ENCODE measurements at regions not wholly inside any gene's neighbourhood (a gene's known extent, or its start where the extent isn't known, plus 50 kb on each side); places are given as distances from the start of the nearest gene placed in this dataset.

DNA sequence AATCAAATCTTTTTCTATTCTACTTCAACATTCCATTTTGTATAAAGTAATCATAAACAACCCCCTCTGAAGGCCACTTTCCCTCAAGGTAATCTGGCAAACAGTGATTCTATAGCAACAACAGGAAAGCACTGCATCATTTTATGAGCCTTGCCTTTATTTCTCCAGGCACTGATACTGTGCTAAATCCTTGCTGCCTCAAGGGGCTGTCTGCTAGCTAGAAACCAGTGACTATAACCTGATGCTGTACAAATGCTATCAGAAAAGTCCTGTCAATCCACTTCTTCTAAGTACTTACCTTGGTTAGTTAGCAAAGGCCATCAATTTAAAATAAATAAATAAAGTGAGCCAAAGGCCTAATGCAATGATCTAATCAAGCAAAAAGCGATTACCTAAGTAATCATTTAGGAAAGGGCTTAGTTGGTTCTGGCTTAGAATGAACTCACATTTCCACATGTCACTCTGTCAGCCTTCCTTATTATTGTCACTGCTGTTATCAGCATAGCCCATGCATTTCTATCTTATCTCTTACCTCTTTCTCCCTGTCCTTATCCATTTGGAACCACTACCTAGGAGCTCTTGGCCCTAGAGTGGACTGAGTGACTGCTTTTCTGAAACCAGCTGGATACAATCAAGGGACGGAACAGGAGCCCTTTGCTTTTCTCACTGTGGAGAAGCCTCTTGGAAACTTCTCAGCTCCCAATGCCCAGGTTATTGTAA is 246.1 kb upstream of the MEF2C start:
- no peaks in the 10 kb centered on the region for H3K36me3 ChIP-seq (ENCODE audit: insufficient read depth, low read length)
- H3K27me3 ChIP-seq (ENCODE audit: insufficient read depth, low read depth, low read length): no peaks in the 10 kb centered on the region
- H4K20me1 ChIP-seq (ENCODE audit: insufficient read depth): no peaks in the 10 kb centered on the region
- H3K79me2 ChIP-seq (replicated peaks; ENCODE audit: insufficient read depth, low read length): no peaks in the 10 kb centered on the region
- no peaks in the 10 kb centered on the region for H3F3A ChIP-seq (ENCODE audit: insufficient read depth, low read length, poor library complexity, severe bottlenecking)
- TF ChIP-seq TAF1 (IDR thresholded peaks at IDR 0.05; ENCODE audit: low read depth) (no peak), POLR2AphosphoS5 (IDR thresholded peaks at IDR 0.05) (no peak), MXI1 (conservative IDR thresholded peaks at IDR 0.05; ENCODE audit: poor library complexity, severe bottlenecking) (no peak), EP300 (conservative IDR thresholded peaks at IDR 0.05; ENCODE audit: poor library complexity, severe bottlenecking) (no peak), SMC3 (conservative IDR thresholded peaks at IDR 0.05; ENCODE audit: poor library complexity) (no peak), EZH2 (IDR thresholded peaks at IDR 0.05; ENCODE audit: borderline replicate concordance, insufficient read depth, low read length, poor library complexity, severe bottlenecking) (no peak)
- TF ChIP-seq, protein P1, sequence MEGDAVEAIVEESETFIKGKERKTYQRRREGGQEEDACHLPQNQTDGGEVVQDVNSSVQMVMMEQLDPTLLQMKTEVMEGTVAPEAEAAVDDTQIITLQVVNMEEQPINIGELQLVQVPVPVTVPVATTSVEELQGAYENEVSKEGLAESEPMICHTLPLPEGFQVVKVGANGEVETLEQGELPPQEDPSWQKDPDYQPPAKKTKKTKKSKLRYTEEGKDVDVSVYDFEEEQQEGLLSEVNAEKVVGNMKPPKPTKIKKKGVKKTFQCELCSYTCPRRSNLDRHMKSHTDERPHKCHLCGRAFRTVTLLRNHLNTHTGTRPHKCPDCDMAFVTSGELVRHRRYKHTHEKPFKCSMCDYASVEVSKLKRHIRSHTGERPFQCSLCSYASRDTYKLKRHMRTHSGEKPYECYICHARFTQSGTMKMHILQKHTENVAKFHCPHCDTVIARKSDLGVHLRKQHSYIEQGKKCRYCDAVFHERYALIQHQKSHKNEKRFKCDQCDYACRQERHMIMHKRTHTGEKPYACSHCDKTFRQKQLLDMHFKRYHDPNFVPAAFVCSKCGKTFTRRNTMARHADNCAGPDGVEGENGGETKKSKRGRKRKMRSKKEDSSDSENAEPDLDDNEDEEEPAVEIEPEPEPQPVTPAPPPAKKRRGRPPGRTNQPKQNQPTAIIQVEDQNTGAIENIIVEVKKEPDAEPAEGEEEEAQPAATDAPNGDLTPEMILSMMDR (IDR thresholded peaks at IDR 0.05; ENCODE audit: poor library complexity, severe bottlenecking): no peak
- no peak overlapping the region for H3K4me2 ChIP-seq (ENCODE audit: low read length)
- H3K9me2 ChIP-seq (ENCODE audit: insufficient read depth, low read length): no peaks in the 10 kb centered on the region
- H2AFZ ChIP-seq (ENCODE audit: low read depth, low read length): no peak overlapping the region
- H3K9ac ChIP-seq (ENCODE audit: low read length): no peak overlapping the region
- no peaks in the 10 kb centered on the region for H3K9me3 ChIP-seq (ENCODE audit: low read length)
- H3K4me3 ChIP-seq (ENCODE audit: low read length): no peak overlapping the region
- H3K27ac ChIP-seq (ENCODE audit: low read length): no peak overlapping the region

DNA sequence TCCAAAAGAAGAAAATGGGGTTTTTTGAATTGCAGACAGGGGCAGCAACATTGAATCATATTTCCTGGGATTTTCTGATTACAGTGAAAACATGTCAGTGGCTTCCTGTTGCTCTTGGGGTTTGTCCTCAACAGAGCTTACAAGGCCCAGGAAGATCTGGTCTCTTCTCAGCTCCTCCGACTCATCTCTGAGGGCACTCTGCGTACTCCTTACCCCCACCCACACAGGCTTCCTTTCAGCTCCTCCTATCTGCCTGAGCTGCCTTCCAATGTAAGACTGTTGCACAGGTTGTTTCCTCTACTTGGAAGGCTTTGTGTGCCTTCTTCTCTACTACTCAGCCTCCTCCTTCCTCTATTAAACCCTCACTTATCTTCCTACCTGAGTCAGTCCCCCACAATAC is 245.1 kb upstream of the MEF2C start:
- H3K9me3 ChIP-seq (ENCODE audit: low read length): no peaks in the 10 kb centered on the region
- H3K9ac ChIP-seq (ENCODE audit: low read length): no peak overlapping the region
- H3K36me3 ChIP-seq (ENCODE audit: insufficient read depth, low read length): no peaks in the 10 kb centered on the region
- no peaks in the 10 kb centered on the region for H3K79me2 ChIP-seq (replicated peaks; ENCODE audit: insufficient read depth, low read length)
- no peak overlapping the region for H3K4me2 ChIP-seq (ENCODE audit: low read length)
- no peaks in the 10 kb centered on the region for H3F3A ChIP-seq (ENCODE audit: insufficient read depth, low read length, poor library complexity, severe bottlenecking)
- no peaks in the 10 kb centered on the region for H3K27me3 ChIP-seq (ENCODE audit: insufficient read depth, low read depth, low read length)
- H2AFZ ChIP-seq (ENCODE audit: low read depth, low read length): no peak overlapping the region
- TF ChIP-seq EP300 (conservative IDR thresholded peaks at IDR 0.05; ENCODE audit: poor library complexity, severe bottlenecking): no peak
- TF ChIP-seq, protein P1 (IDR thresholded peaks at IDR 0.05; ENCODE audit: poor library complexity, severe bottlenecking): no peak
- H3K27ac ChIP-seq (ENCODE audit: low read length): no peak overlapping the region
- no peaks in the 10 kb centered on the region for H3K9me2 ChIP-seq (ENCODE audit: insufficient read depth, low read length)
- no peak overlapping the region for H3K4me3 ChIP-seq (ENCODE audit: low read length)
- H4K20me1 ChIP-seq (ENCODE audit: insufficient read depth): no peaks in the 10 kb centered on the region

DNA sequence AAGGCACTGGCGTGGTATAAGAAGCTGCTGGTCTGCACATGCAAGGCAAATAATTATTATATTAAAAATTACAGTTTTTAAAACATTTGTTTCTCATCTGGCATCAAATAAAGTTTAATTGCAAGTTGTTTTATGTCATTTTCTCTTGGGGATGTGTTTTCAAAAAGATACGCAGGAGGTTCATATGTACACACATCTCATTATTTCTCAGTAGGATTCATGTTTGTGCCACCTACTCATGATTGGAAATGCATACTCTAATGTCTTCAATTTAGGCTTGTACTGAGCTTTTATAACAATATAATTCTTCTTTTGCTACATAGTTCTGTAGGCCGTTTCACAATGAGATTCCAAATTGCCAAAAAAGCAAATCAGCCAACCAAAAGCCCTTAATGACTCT is 244.2 kb upstream of the MEF2C start:
- no peak overlapping the region for H3K9ac ChIP-seq (ENCODE audit: low read length)
- H3K9me3 ChIP-seq (ENCODE audit: low read length): no peaks in the 10 kb centered on the region

More for the DNA sequence above, 244.2 kb upstream of the MEF2C start:
- Histone ChIP-seq H3F3A (ENCODE audit: insufficient read depth, low read length, poor library complexity, severe bottlenecking) (no peaks in the 10 kb centered on the region), H3K4me2 (ENCODE audit: low read length) (no peak overlapping the region), H3K27me3 (ENCODE audit: insufficient read depth, low read depth, low read length) (no peaks in the 10 kb centered on the region), H4K20me1 (ENCODE audit: insufficient read depth) (no peaks in the 10 kb centered on the region), H3K4me3 (ENCODE audit: low read length) (no peak overlapping the region), H3K9me2 (ENCODE audit: insufficient read depth, low read length) (no peaks in the 10 kb centered on the region), H3K36me3 (ENCODE audit: insufficient read depth, low read length) (no peaks in the 10 kb centered on the region), H2AFZ (ENCODE audit: low read depth, low read length) (no peak overlapping the region), H3K27ac (ENCODE audit: low read length) (no peak overlapping the region), H3K79me2 (replicated peaks; ENCODE audit: insufficient read depth, low read length) (no peaks in the 10 kb centered on the region)
- TF ChIP-seq, protein P2, sequence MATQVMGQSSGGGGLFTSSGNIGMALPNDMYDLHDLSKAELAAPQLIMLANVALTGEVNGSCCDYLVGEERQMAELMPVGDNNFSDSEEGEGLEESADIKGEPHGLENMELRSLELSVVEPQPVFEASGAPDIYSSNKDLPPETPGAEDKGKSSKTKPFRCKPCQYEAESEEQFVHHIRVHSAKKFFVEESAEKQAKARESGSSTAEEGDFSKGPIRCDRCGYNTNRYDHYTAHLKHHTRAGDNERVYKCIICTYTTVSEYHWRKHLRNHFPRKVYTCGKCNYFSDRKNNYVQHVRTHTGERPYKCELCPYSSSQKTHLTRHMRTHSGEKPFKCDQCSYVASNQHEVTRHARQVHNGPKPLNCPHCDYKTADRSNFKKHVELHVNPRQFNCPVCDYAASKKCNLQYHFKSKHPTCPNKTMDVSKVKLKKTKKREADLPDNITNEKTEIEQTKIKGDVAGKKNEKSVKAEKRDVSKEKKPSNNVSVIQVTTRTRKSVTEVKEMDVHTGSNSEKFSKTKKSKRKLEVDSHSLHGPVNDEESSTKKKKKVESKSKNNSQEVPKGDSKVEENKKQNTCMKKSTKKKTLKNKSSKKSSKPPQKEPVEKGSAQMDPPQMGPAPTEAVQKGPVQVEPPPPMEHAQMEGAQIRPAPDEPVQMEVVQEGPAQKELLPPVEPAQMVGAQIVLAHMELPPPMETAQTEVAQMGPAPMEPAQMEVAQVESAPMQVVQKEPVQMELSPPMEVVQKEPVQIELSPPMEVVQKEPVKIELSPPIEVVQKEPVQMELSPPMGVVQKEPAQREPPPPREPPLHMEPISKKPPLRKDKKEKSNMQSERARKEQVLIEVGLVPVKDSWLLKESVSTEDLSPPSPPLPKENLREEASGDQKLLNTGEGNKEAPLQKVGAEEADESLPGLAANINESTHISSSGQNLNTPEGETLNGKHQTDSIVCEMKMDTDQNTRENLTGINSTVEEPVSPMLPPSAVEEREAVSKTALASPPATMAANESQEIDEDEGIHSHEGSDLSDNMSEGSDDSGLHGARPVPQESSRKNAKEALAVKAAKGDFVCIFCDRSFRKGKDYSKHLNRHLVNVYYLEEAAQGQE (IDR thresholded peaks at IDR 0.05; ENCODE audit: borderline replicate concordance): no peak
- TF ChIP-seq EZH2 (IDR thresholded peaks at IDR 0.05; ENCODE audit: borderline replicate concordance, insufficient read depth, low read length, poor library complexity, severe bottlenecking) (no peak), TAF1 (IDR thresholded peaks at IDR 0.05; ENCODE audit: low read depth) (no peak), MXI1 (conservative IDR thresholded peaks at IDR 0.05; ENCODE audit: poor library complexity, severe bottlenecking) (no peak), SMC3 (conservative IDR thresholded peaks at IDR 0.05; ENCODE audit: poor library complexity) (no peak), RAD21 (conservative IDR thresholded peaks at IDR 0.05) (no peak), POLR2AphosphoS5 (IDR thresholded peaks at IDR 0.05) (no peak), EP300 (conservative IDR thresholded peaks at IDR 0.05; ENCODE audit: poor library complexity, severe bottlenecking) (no peak)
- TF ChIP-seq, protein P1 (IDR thresholded peaks at IDR 0.05; ENCODE audit: poor library complexity, severe bottlenecking): no peak

Data from neural cell (in vitro differentiated cells).